Naive thymus-derived CD4-positive, alpha-beta T cell (primary cell): ENCODE measurements at regions not wholly inside any gene's neighbourhood (a gene's known extent, or its start where the extent isn't known, plus 50 kb on each side); places are given as distances from the start of the nearest gene placed in this dataset.

Experiments
- ATAC-seq: fragments of 150-1000 bp; cut with Tn5 transposase; 2 replicates; pipeline ENCODE4 v1.10.0; 2021; ENCODE audit warnings: mild to moderate bottlenecking, moderate library complexity
- CTCF ChIA-PET: fragments of 350-600 bp; sonication (Branson Sonifier 250); formaldehyde crosslinking; loops from one replicate; lab custom pipeline; 2021; ENCODE audit warnings: antibody characterized with exemption; lab: Charles Lee
- POLR2A ChIA-PET: fragments of 350-600 bp; sonication (Branson Sonifier 250); formaldehyde crosslinking; loops from one replicate; lab custom pipeline; 2021; ENCODE audit warnings: antibody characterized with exemption, inconsistent platforms; lab: Charles Lee
- DNase-seq, 9 donors: peaks; one replicate each; pipeline versions ENCODE4 v3.0.0 to v3.0.0-alpha.2; 2020 to 2022; ENCODE audit warnings: mixed read lengths in 1 of 9
- H3K27ac ChIP-seq: one replicate; pipeline ENCODE4 v1.7.0; 2013; ENCODE audit warnings: mild to moderate bottlenecking, low read depth, low read length, moderate library complexity
- H3K27me3 ChIP-seq, 2 donors: one replicate each; pipeline ENCODE4 v1.7.0; 2013; ENCODE audit warnings: low read length in 2 of 2, mild to moderate bottlenecking in 2 of 2, moderate library complexity in 2 of 2; ENCODE audit not compliant: control insufficient read depth in 2 of 2, insufficient read depth in 2 of 2
- H3K36me3 ChIP-seq, 3 experiments: 1 replicate in 2 of 3; 2 replicates in 1 of 3; pipeline ENCODE4 v1.7.0; 2013; ENCODE audit warnings: low read length in 3 of 3, mild to moderate bottlenecking in 3 of 3, moderate library complexity in 1 of 3; ENCODE audit not compliant: insufficient read depth in 3 of 3, control insufficient read depth in 2 of 3
- H3K4me1 ChIP-seq, 2 donors: one replicate each; pipeline ENCODE4 v1.7.0; 2013; ENCODE audit warnings: low read length in 2 of 2, mild to moderate bottlenecking in 2 of 2, moderate library complexity in 1 of 2; ENCODE audit not compliant: control insufficient read depth in 2 of 2, insufficient read depth in 2 of 2
- H3K4me3 ChIP-seq: 2 replicates; pipeline ENCODE4 v1.7.0; 2013; ENCODE audit warnings: mild to moderate bottlenecking, low read length
- H3K9me3 ChIP-seq, 3 experiments: 1 replicate in 2 of 3; 2 replicates in 1 of 3; pipeline ENCODE4 v1.7.0; 2013; ENCODE audit warnings: low read length in 3 of 3; ENCODE audit not compliant: control insufficient read depth in 2 of 3
- H3K27ac Mint-ChIP-seq, 9 donors: one replicate each; pipeline ENCODE4 v1.8.0; 2020 to 2022; ENCODE audit warnings: mixed read lengths in 9 of 9, mild to moderate bottlenecking in 8 of 9, moderate library complexity in 5 of 9, inconsistent platforms in 2 of 9
- H3K27me3 Mint-ChIP-seq, 5 donors: one replicate each; pipeline ENCODE4 v1.8.0; 2021 to 2022; ENCODE audit warnings: mixed read lengths in 5 of 5, mild to moderate bottlenecking in 1 of 5
- H3K36me3 Mint-ChIP-seq, 5 donors: one replicate each; pipeline ENCODE4 v1.8.0; 2020 to 2022; ENCODE audit warnings: mixed read lengths in 5 of 5, mild to moderate bottlenecking in 3 of 5, inconsistent platforms in 1 of 5
- H3K4me1 Mint-ChIP-seq, 7 donors: one replicate each; pipeline ENCODE4 v1.8.0; 2020 to 2022; ENCODE audit warnings: mixed read lengths in 7 of 7, mild to moderate bottlenecking in 3 of 7, inconsistent platforms in 1 of 7
- H3K4me3 Mint-ChIP-seq, 10 donors: one replicate each; pipeline ENCODE4 v1.8.0; 2020 to 2022; ENCODE audit warnings: mild to moderate bottlenecking in 10 of 10, mixed read lengths in 10 of 10, moderate library complexity in 6 of 10, inconsistent platforms in 2 of 10
- H3K9me3 Mint-ChIP-seq, 11 donors: one replicate each; pipeline ENCODE4 v1.8.0; 2020 to 2022; ENCODE audit warnings: mixed read lengths in 11 of 11, mild to moderate bottlenecking in 4 of 11, inconsistent platforms in 1 of 11, moderate library complexity in 1 of 11
- intact Hi-C, 2 donors: fragments of 100-400 bp; cut with micrococcal nuclease; formaldehyde crosslinking; loops; one replicate each; pipeline ENCODE4 v1.15.1; 2023

DNA sequence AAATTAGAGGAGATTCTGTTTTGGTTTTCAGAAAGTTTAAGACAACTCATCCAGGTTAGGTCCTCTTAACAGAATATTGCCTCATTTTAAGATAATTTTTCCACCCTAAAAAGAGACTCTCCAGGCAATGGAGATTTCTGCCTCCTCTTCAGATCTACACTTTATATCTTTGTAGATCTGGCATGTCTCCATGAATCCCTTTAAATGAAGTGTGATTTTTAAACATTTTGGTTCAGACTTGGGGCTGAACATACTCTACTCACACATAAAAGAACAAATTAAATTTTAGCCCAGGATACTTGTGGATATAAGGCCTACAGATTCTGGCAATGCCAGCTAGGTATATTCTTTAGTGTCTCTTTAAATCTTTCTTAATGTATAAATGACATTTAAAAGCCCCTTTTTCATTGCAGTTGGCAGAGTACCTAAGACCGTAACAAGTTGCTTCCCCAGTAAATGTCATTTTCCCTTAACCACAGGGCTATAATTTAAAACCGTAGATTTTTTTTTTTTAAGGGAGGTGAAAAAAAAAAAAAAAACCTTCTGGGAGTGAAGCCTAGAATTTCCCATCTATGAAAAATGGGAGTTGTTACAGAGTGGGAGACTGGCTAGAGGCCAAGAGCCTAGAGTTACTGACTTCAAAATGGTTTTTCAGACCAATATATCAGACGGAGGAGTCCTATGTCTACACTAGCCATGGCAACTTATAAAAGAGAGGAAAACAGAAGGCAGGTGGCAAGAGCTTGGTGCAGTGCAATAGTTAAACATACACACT is 207.8 kb upstream of the TARS1 start:
- intact Hi-C loops = loop anchor here in 1 of 2 donors (10.0 kb wide), 1 partner anchor 212 kb away; the partner anchor contains the start of gene TARS1

DNA sequence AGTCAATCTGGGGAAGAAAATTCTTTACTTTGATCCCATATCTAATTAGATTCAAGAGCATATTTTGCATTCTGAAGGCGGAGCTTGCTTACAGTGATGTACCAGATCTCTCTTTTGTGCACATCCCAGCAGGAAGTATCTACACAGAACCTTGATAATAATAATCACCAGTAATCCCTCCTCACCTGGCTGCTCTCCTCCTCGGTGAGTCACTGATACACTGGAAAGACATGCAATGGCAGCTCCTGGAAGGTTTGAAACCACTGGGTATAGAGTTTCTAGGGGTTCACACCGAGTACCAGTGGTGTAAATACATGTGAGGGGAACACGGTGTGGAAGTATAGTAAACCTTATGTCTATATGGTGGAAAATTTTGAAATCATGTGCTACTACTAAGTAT is 205.5 kb upstream of the TARS1 start:
- ATAC-seq = no peak
- Mint-ChIP-seq H3K27ac (peak overlapping the region in 2 of 9 donors; percentile 2 to 63), H3K4me3 (peak overlapping the region in 4 of 10 donors; percentile 31 to 57 (median 40)), H3K4me1 (peaks cover 0 to 34% (median 5%) of the 10 kb centered on the region in 7 donors), H3K27me3 (peaks cover 0 to 4% (median 0%) of the 10 kb centered on the region in 5 donors), H3K36me3 (no peaks in the 10 kb centered on the region), H3K9me3 (peaks cover 0 to 2% (median 0%) of the 10 kb centered on the region in 11 donors)
- Histone ChIP-seq H3K4me1 (no peaks in the 10 kb centered on the region), H3K9me3 (no peaks in the 10 kb centered on the region), H3K27ac (no peak overlapping the region), H3K36me3 (no peaks in the 10 kb centered on the region), H3K27me3 (no peaks in the 10 kb centered on the region), H3K4me3 (no peak overlapping the region)
- POLR2A ChIA-PET = interaction anchor here (0.5 kb wide), 1 partner anchor 70 kb away, joined by 3 read pairs; no protein-coding TSS in a partner anchor
- CTCF ChIA-PET = no interaction called here
- intact Hi-C loops = loop anchor here in 1 of 2 donors (10.0 kb wide), 1 partner anchor 209 kb away; the partner anchor contains the start of gene TARS1
- no peak for DNase-seq

More for the DNA sequence above, 207.8 kb upstream of the TARS1 start:
- peaks cover 0 to 8% (median 0%) of the 10 kb centered on the region in 5 donors for H3K27me3 Mint-ChIP-seq
- no peaks in the 10 kb centered on the region for H3K27me3 ChIP-seq
- peaks cover 0 to 2% (median 0%) of the 10 kb centered on the region in 11 donors for H3K9me3 Mint-ChIP-seq
- H3K27ac ChIP-seq = no peak overlapping the region
- CTCF ChIA-PET = no interaction called here
- H3K4me3 Mint-ChIP-seq = no peak overlapping the region
- H3K4me3 ChIP-seq = no peak overlapping the region
- no peak for ATAC-seq
- DNase-seq = no peak
- POLR2A ChIA-PET = no interaction called here
- H3K36me3 Mint-ChIP-seq = no peaks in the 10 kb centered on the region
- peaks cover 0 to 23% (median 5%) of the 10 kb centered on the region in 7 donors for H3K4me1 Mint-ChIP-seq
- H3K36me3 ChIP-seq = no peaks in the 10 kb centered on the region
- no peaks in the 10 kb centered on the region for H3K4me1 ChIP-seq
- H3K27ac Mint-ChIP-seq = no peak overlapping the region
- H3K9me3 ChIP-seq = no peaks in the 10 kb centered on the region

DNA sequence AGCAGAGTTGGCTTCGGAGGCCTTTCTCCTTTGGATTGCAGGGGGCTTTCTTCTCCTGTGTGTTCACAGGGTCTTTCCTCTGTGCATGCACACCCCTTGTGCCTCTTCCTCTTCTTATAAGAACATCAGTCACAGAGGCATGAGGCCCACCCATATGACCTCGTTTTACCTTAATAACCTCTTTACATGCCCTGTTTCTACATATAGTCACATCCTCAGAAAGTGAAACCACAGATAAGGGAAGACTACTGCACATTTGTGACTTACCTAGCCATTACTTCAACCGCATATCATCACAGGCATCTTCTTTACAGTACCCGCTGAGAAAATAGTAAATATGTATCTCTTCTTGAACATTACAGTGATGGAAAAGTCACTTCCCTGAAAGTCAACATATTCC is 204.9 kb upstream of the TARS1 start:
- ATAC-seq (no peak), DNase-seq (no peak)
- Mint-ChIP-seq H3K4me1 (peaks cover 0 to 34% (median 5%) of the 10 kb centered on the region in 7 donors), H3K27me3 (peaks cover 0 to 4% (median 0%) of the 10 kb centered on the region in 5 donors), H3K36me3 (no peaks in the 10 kb centered on the region), H3K27ac (peak overlapping the region in 2 of 9 donors; percentile 2 to 63), H3K4me3 (peak overlapping the region in 6 of 10 donors; percentile 19 to 57 (median 40)), H3K9me3 (peaks cover 0 to 2% (median 0%) of the 10 kb centered on the region in 11 donors)
- Histone ChIP-seq H3K36me3 (no peaks in the 10 kb centered on the region), H3K27me3 (no peaks in the 10 kb centered on the region), H3K4me1 (no peaks in the 10 kb centered on the region), H3K4me3 (no peak overlapping the region), H3K27ac (no peak overlapping the region), H3K9me3 (no peaks in the 10 kb centered on the region)
- CTCF ChIA-PET = no interaction called here
- POLR2A ChIA-PET = no interaction called here
- intact Hi-C loops = loop anchor here in 1 of 2 donors (10.0 kb wide), 1 partner anchor 209 kb away; the partner anchor contains the start of gene TARS1

GRCh38 chr5:33237471-33237870 is 203.3 kb upstream of the TARS1 start:
- intact Hi-C loops = loop anchor here in 1 of 2 donors (10.0 kb wide), 1 partner anchor 207 kb away; the partner anchor contains the start of gene TARS1
- H3K27ac Mint-ChIP-seq = no peak overlapping the region

DNA sequence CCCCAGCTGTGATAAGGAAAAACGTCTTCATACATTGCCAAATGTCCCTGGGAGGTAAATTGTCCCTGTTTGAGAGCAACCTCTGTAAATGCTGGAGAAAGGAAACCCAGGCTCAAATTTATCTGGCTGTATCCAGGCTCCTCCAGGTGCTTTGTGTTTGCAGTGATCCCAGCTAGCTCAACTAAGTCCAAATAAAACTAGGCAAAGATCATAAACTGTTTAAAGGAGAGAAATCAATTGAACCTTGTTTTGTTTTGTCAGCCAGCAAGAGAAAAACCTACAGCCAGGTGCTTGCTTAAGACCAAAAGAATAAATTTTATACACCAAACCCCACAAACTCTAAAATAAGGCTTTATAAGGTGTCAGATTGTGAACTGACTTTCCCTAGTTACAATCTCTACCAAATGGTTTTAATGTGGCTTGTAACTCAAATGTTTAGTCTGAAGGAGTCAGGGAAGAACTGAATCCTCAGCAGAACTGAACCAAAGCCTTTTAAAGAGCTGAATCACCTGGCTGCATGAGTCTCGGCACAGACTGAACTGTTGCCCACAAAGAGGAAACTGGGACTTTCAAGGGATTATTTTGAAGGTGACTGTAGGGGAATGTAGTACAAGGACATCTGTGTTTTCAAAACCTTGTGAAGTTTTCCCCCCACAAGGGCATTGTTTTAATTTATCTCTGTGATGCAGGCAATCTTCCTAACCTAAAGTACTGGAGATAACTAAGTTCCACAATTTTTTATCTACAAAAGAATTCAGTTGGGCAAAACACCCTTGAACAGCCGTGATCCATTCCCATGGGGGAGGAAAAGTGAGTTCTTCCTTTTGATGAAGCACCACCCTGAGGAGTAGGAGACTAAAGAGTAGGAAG is 201.7 kb upstream of the TARS1 start:
- H3K9me3 Mint-ChIP-seq = peaks cover 0 to 2% (median 0%) of the 10 kb centered on the region in 11 donors
- Histone ChIP-seq H3K27me3 (no peaks in the 10 kb centered on the region), H3K4me3 (no peak overlapping the region), H3K36me3 (no peaks in the 10 kb centered on the region), H3K4me1 (no peaks in the 10 kb centered on the region), H3K27ac (no peak overlapping the region), H3K9me3 (no peaks in the 10 kb centered on the region)
- POLR2A ChIA-PET = no interaction called here
- DNase-seq (no peak), ATAC-seq (no peak)
- no peaks in the 10 kb centered on the region for H3K36me3 Mint-ChIP-seq
- intact Hi-C loops = loop anchor here in 1 of 2 donors (10.0 kb wide), 1 partner anchor 206 kb away; the partner anchor contains the start of gene TARS1
- H3K4me1 Mint-ChIP-seq = peaks cover 0 to 52% (median 8%) of the 10 kb centered on the region in 7 donors
- no peak overlapping the region for H3K4me3 Mint-ChIP-seq
- H3K27me3 Mint-ChIP-seq = peaks cover 0 to 6% (median 4%) of the 10 kb centered on the region in 5 donors
- CTCF ChIA-PET = no interaction called here
- no peak overlapping the region for H3K27ac Mint-ChIP-seq

More at GRCh38 chr5:33237471-33237870, 203.3 kb upstream of the TARS1 start:
- ATAC-seq (no peak), DNase-seq (no peak)
- no peaks in the 10 kb centered on the region for H3K4me1 ChIP-seq
- ChIA-PET POLR2A (no interaction called here), CTCF (no interaction called here)
- H3K36me3 Mint-ChIP-seq = no peaks in the 10 kb centered on the region
- peaks cover 0 to 2% (median 0%) of the 10 kb centered on the region in 11 donors for H3K9me3 Mint-ChIP-seq
- no peaks in the 10 kb centered on the region for H3K36me3 ChIP-seq
- no peaks in the 10 kb centered on the region for H3K27me3 ChIP-seq
- no peak overlapping the region for H3K27ac ChIP-seq
- no peaks in the 10 kb centered on the region for H3K9me3 ChIP-seq
- peaks cover 0 to 4% (median 0%) of the 10 kb centered on the region in 5 donors for H3K27me3 Mint-ChIP-seq
- no peak overlapping the region for H3K4me3 Mint-ChIP-seq
- no peak overlapping the region for H3K4me3 ChIP-seq
- peaks cover 0 to 49% (median 8%) of the 10 kb centered on the region in 7 donors for H3K4me1 Mint-ChIP-seq

DNA sequence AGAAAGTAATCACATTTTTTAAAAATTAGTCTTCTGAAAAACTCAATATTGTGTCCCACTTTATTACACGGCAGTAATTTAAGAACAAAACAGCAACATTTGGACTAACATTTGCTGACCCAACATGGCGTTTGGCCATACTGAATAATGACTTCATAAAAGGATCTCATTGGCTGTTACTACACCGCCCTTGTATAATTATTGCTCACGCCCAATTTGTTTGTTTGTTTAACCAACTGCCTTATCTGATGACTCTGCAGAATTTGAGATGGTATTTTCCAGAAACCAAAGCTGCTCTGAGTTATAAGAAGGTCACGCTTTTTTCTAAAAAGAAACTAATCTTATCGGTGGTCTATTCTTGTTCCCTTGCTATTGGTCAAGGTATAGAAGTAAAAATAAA is 200.2 kb upstream of the TARS1 start:
- CTCF ChIA-PET = no interaction called here
- no peak overlapping the region for H3K4me3 Mint-ChIP-seq
- H3K4me1 ChIP-seq = no peaks in the 10 kb centered on the region
- DNase-seq (no peak), ATAC-seq (no peak)
- peaks cover 0 to 47% (median 8%) of the 10 kb centered on the region in 7 donors for H3K4me1 Mint-ChIP-seq
- H3K9me3 Mint-ChIP-seq = peaks cover 0 to 2% (median 0%) of the 10 kb centered on the region in 11 donors
- H3K36me3 Mint-ChIP-seq = no peaks in the 10 kb centered on the region
- H3K27ac Mint-ChIP-seq = no peak overlapping the region
- no peak overlapping the region for H3K27ac ChIP-seq
- peaks cover 0 to 12% (median 4%) of the 10 kb centered on the region in 5 donors for H3K27me3 Mint-ChIP-seq
- H3K9me3 ChIP-seq = no peaks in the 10 kb centered on the region
- intact Hi-C loops = no loop called here
- H3K27me3 ChIP-seq = no peaks in the 10 kb centered on the region
- no peaks in the 10 kb centered on the region for H3K36me3 ChIP-seq
- POLR2A ChIA-PET = no interaction called here
- no peak overlapping the region for H3K4me3 ChIP-seq
